Activated CD4-positive, alpha-beta T cell treated with anti-CD3 and anti-CD28 coated beads, Interleukin-2, amount 50 U/mL, for 24 hours (primary cell): ENCODE measurements at regions not wholly inside any gene's neighbourhood (a gene's known extent, or its start where the extent isn't known, plus 50 kb on each side); places are given as distances from the start of the nearest gene placed in this dataset.
"Not testable (repeated sequence)": the region's sequence is repeated elsewhere in the genome, so short reads cannot be mapped to it uniquely, and the experiment has no call there.

Experiments
- DNase-seq, 2 donors: peaks; one replicate each; pipeline ENCODE4 v3.0.0-alpha.2; 2020; ENCODE audit warnings: low read depth in 1 of 2, low spot score in 1 of 2

GRCh38 chr6:14475306-14475705 lies 357.7 kb downstream of the CD83 start:
- no peak for DNase-seq

GRCh38 chr6:14476793-14477531 lies 359.4 kb downstream of the CD83 start:
- DNase-seq: no peak

- DNase-seq: no peak
Observed at GRCh38 chr6:14477559-14477958, 360.0 kb downstream of the CD83 start.

GRCh38 chr6:14478381-14479225 lies 361.0 kb downstream of the CD83 start:
- DNase-seq: no peak

GRCh38 chr6:14481946-14482345 lies 364.4 kb downstream of the CD83 start:
- DNase-seq: not testable (repeated sequence)

- DNase-seq: no peak
Observed at GRCh38 chr6:14487625-14488024, 370.1 kb downstream of the CD83 start.

- no peak for DNase-seq
Observed at GRCh38 chr6:14488180-14488579, 370.6 kb downstream of the CD83 start.

- DNase-seq: no peak
Observed at GRCh38 chr6:14489445-14489844, 371.9 kb downstream of the CD83 start.

GRCh38 chr6:14498748-14499147 lies 381.2 kb downstream of the CD83 start:
- DNase-seq: no peak

GRCh38 chr6:14499309-14499708 lies 381.7 kb downstream of the CD83 start:
- DNase-seq: no peak

GRCh38 chr6:14499841-14500240 lies 382.3 kb downstream of the CD83 start:
- DNase-seq: no peak

GRCh38 chr6:14500809-14501208 lies 383.2 kb downstream of the CD83 start:
- DNase-seq: no peak

GRCh38 chr6:14501240-14501639 lies 383.7 kb downstream of the CD83 start:
- no peak for DNase-seq

GRCh38 chr6:14501914-14502313 lies 384.3 kb downstream of the CD83 start:
- no peak for DNase-seq

GRCh38 chr6:14502551-14502950 lies 385.0 kb downstream of the CD83 start:
- no peak for DNase-seq

GRCh38 chr6:14505401-14505800 lies 387.8 kb downstream of the CD83 start:
- DNase-seq: no peak

- no peak for DNase-seq
Observed at GRCh38 chr6:14506656-14507246, 389.2 kb downstream of the CD83 start.

- DNase-seq: no peak
Observed at GRCh38 chr6:14509120-14509519, 391.5 kb downstream of the CD83 start.

GRCh38 chr6:14510038-14510437 lies 392.5 kb downstream of the CD83 start:
- DNase-seq: no peak

GRCh38 chr6:14511061-14511586 lies 393.6 kb downstream of the CD83 start:
- no peak for DNase-seq

- DNase-seq: no peak
Observed at GRCh38 chr6:14512246-14512645, 394.7 kb downstream of the CD83 start.
